A673 (cell line): ENCODE measurements at regions not wholly inside any gene's neighbourhood (a gene's known extent, or its start where the extent isn't known, plus 50 kb on each side); places are given as distances from the start of the nearest gene placed in this dataset.

Experiments
- CTCF ChIP-seq: fragments of 300-800, 200-600 bp; sonication (generic); conservative IDR thresholded peaks from 2 replicates; pipeline ENCODE4 v1.5.1; 2017; ENCODE audit warnings: low read depth, mild to moderate bottlenecking, antibody characterized with exemption, low read length, moderate library complexity, mixed read lengths
- EZH2 ChIP-seq: fragments of 200-600 bp; sonication (generic); IDR thresholded peaks from 2 replicates; pipeline ENCODE4 v1.6.1; 2017; ENCODE audit warnings: borderline replicate concordance, low read depth, mild to moderate bottlenecking, mixed read lengths, antibody characterized with exemption, low read length; ENCODE audit not compliant: poor library complexity, severe bottlenecking

DNA sequence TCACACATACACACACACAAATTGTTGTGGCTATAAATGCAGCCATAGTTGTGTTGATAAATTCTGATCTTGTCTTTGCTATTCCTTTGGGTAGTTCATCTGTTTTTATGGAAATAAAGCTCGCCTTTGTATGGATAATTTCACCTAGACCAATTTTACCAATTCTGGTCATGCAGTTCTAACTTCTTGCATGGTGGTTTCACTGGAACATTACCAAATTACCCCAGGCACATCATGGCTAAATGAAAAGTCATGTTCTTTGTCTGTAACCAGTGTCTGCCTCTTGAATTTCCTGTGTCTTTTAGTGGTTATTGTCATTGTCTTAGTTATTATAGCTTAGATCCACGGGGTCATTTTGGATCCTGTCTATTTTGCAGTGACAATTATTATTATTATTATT lies 50.3 kb upstream of the TMC1 start:
- no peak for TF ChIP-seq CTCF
- no peak for TF ChIP-seq EZH2
